ENCODE measurements at regions not wholly inside any gene's neighbourhood (a gene's known extent, or its start where the extent isn't known, plus 50 kb on each side); places are given as distances from the start of the nearest gene placed in this dataset.

GRCh38 chr11:119791047-119791446 lies 62.0 kb upstream of the NECTIN1 start:
- Histone ChIP-seq H3K27ac (ENCODE audit: low read depth in 1 of 2, low read length in 2 of 2) (no peak overlapping the region), H3K36me3 (ENCODE audit: insufficient read depth, low read length) (no peaks in the 10 kb centered on the region), H3K27me3 (ENCODE audit: control insufficient read depth in 1 of 2, insufficient read depth in 2 of 2, low read length in 2 of 2) (peaks cover 0 to 2% of the 10 kb centered on the region in 2 experiments), H3K4me3 (ENCODE audit: low read length) (no peak overlapping the region), H3K9me3 (ENCODE audit: control insufficient read depth in 1 of 2, insufficient read depth in 1 of 2, low read length in 2 of 2) (peaks cover 0 to 5% of the 10 kb centered on the region in 2 experiments), H3K4me1 (ENCODE audit: insufficient read depth, low read length) (no peaks in the 10 kb centered on the region)
- Mint-ChIP-seq H3K4me1 (ENCODE audit: low read depth) (no peaks in the 10 kb centered on the region), H3K9me3 (no peaks in the 10 kb centered on the region), H3K27ac (no peak overlapping the region), H3K27me3 (peaks cover 20% of the 10 kb centered on the region), H3K36me3 (ENCODE audit: low read depth) (no peaks in the 10 kb centered on the region), H3K4me3 (no peak overlapping the region)
- POLR2A ChIA-PET: no interaction called here
- DNase-seq: no peak
- ATAC-seq (ENCODE audit: poor library complexity): no peak
- intact Hi-C loops (cut with DNase I, micrococcal nuclease): no loop called here
- CTCF ChIA-PET: no interaction called here
- TF ChIP-seq CTCF (IDR thresholded peaks at IDR 0.05): no peak

- H3K36me3 ChIP-seq (ENCODE audit: insufficient read depth, low read length): no peaks in the 10 kb centered on the region
Observed at GRCh38 chr11:119790476-119790875, 61.5 kb upstream of the NECTIN1 start.

GRCh38 chr11:119789766-119790407 lies 60.9 kb upstream of the NECTIN1 start:
- Histone ChIP-seq H3K27ac (ENCODE audit: low read depth in 1 of 2, low read length in 2 of 2) (no peak overlapping the region), H3K36me3 (ENCODE audit: insufficient read depth, low read length) (no peaks in the 10 kb centered on the region), H3K4me1 (ENCODE audit: insufficient read depth, low read length) (no peaks in the 10 kb centered on the region), H3K9me3 (ENCODE audit: control insufficient read depth in 1 of 2, insufficient read depth in 1 of 2, low read length in 2 of 2) (peaks cover 0 to 5% of the 10 kb centered on the region in 2 experiments), H3K4me3 (ENCODE audit: low read length) (no peak overlapping the region), H3K27me3 (ENCODE audit: control insufficient read depth in 1 of 2, insufficient read depth in 2 of 2, low read length in 2 of 2) (no peaks in the 10 kb centered on the region)
- Mint-ChIP-seq H3K9me3 (no peaks in the 10 kb centered on the region), H3K27me3 (peaks cover 12% of the 10 kb centered on the region), H3K27ac (no peak overlapping the region), H3K4me3 (no peak overlapping the region), H3K36me3 (ENCODE audit: low read depth) (no peaks in the 10 kb centered on the region), H3K4me1 (ENCODE audit: low read depth) (no peaks in the 10 kb centered on the region)
- CTCF ChIA-PET: no interaction called here
- ATAC-seq (ENCODE audit: poor library complexity) (no peak), DNase-seq (no peak)
- TF ChIP-seq CTCF (IDR thresholded peaks at IDR 0.05): no peak
- intact Hi-C loops (cut with DNase I, micrococcal nuclease): no loop called here
- POLR2A ChIA-PET: no interaction called here

More at GRCh38 chr11:119790476-119790875, 61.5 kb upstream of the NECTIN1 start:
- H3K4me1 Mint-ChIP-seq (ENCODE audit: low read depth): no peaks in the 10 kb centered on the region
- CTCF ChIA-PET: no interaction called here
- no peak overlapping the region for H3K4me3 Mint-ChIP-seq
- no peak overlapping the region for H3K27ac ChIP-seq (ENCODE audit: low read depth in 1 of 2, low read length in 2 of 2)
- H3K27me3 Mint-ChIP-seq: peaks cover 17% of the 10 kb centered on the region
- no peak for ATAC-seq (ENCODE audit: poor library complexity)
- peaks cover 0 to 2% of the 10 kb centered on the region in 2 experiments for H3K27me3 ChIP-seq (ENCODE audit: control insufficient read depth in 1 of 2, insufficient read depth in 2 of 2, low read length in 2 of 2)
- no peak overlapping the region for H3K27ac Mint-ChIP-seq
- intact Hi-C loops (cut with DNase I, micrococcal nuclease): no loop called here
- peaks cover 0 to 5% of the 10 kb centered on the region in 2 experiments for H3K9me3 ChIP-seq (ENCODE audit: control insufficient read depth in 1 of 2, insufficient read depth in 1 of 2, low read length in 2 of 2)
- no peaks in the 10 kb centered on the region for H3K4me1 ChIP-seq (ENCODE audit: insufficient read depth, low read length)
- no peak for TF ChIP-seq CTCF (IDR thresholded peaks at IDR 0.05)
- DNase-seq: no peak
- no peaks in the 10 kb centered on the region for H3K36me3 Mint-ChIP-seq (ENCODE audit: low read depth)
- H3K4me3 ChIP-seq (ENCODE audit: low read length): no peak overlapping the region
- POLR2A ChIA-PET: no interaction called here
- H3K9me3 Mint-ChIP-seq: no peaks in the 10 kb centered on the region
